Transverse colon (tissue), 4 donors: ENCODE measurements at regions not wholly inside any gene's neighbourhood (a gene's known extent, or its start where the extent isn't known, plus 50 kb on each side); places are given as distances from the start of the nearest gene placed in this dataset.

Experiments
- DNase-seq: peaks from one replicate; pipeline ENCODE4 v3.0.0-alpha.2; 2019
- H3K27ac ChIP-seq, 4 donors: fragments of 200-600 bp; sonication (generic); 2 replicates each; pipeline ENCODE4 v1.5.1; 2016 to 2018; ENCODE audit warnings: inconsistent platforms in 4 of 4
- H3K27me3 ChIP-seq: fragments of 200-600 bp; sonication (generic); 2 replicates; pipeline ENCODE4 v1.5.1; 2017; ENCODE audit warnings: inconsistent platforms
- H3K36me3 ChIP-seq, 4 donors: fragments of 200-600 bp; sonication (generic); 2 replicates each; pipeline ENCODE4 v1.5.1; 2017 to 2019; ENCODE audit warnings: inconsistent platforms in 4 of 4
- H3K4me1 ChIP-seq, 4 donors: fragments of 200-600 bp; sonication (generic); 2 replicates each; pipeline ENCODE4 v1.5.1; 2017 to 2020; ENCODE audit warnings: inconsistent platforms in 4 of 4
- H3K4me3 ChIP-seq, 4 donors: fragments of 200-600 bp; sonication (generic); 1 replicate in 1 of 4; 2 replicates in 3 of 4; pipeline versions ENCODE4 v1.5.1 to v1.6.1; 2017 to 2019; ENCODE audit warnings: inconsistent platforms in 4 of 4
- H3K9me3 ChIP-seq, 2 donors: fragments of 200-600 bp; sonication (generic); 2 replicates each; pipeline ENCODE4 v1.5.1; 2017 to 2019; ENCODE audit warnings: inconsistent platforms in 2 of 2
- CTCF ChIP-seq, 5 experiments: fragments of 200-600 bp in 3 of 5; fragments of 450-650 bp in 2 of 5; sonication (generic) in 3 of 5; IDR thresholded peaks; 1 replicate in 2 of 5; 2 replicates in 3 of 5; pipeline ENCODE4 v1.5.1; 2016 to 2017; ENCODE audit warnings: antibody characterized with exemption in 5 of 5, inconsistent platforms in 3 of 5, mild to moderate bottlenecking in 2 of 5, moderate library complexity in 1 of 5
- EP300 ChIP-seq: sonication (generic); formaldehyde crosslinking; IDR thresholded peaks from one replicate; pipeline ENCODE4 v1.6.1; 2017; ENCODE audit warnings: antibody characterized with exemption, low read depth
- POLR2A ChIP-seq: fragments of 450-650 bp; IDR thresholded peaks from one replicate; pipeline ENCODE4 v1.6.1; 2016; ENCODE audit warnings: antibody characterized with exemption, mild to moderate bottlenecking, moderate library complexity
- POLR2AphosphoS5 ChIP-seq, 3 donors: sonication (generic); formaldehyde crosslinking; IDR thresholded peaks; one replicate each; pipeline ENCODE4 v1.6.1; 2016; ENCODE audit warnings: antibody characterized with exemption in 3 of 3
- WGBS, 2 donors: methylation state at CpG; one replicate each; pipeline ENCODE4 v1.1.5; 2018; ENCODE audit warnings: low coverage in 1 of 2; 5-methylcytosine and 5-hydroxymethylcytosine counted together
- in situ Hi-C, 4 donors: fragments of 200-750 bp; cut with MboI; loops; one replicate each; pipeline versions ENCODE4 v1.15.0 to v1.15.1; 2017; ENCODE audit warnings: low sequenced_read_pairs in 3 of 4, low pct_ligation_motif_present in 1 of 4, low pct_unique_long_range_greater_than_20kb in 1 of 4
- intact Hi-C: fragments of 100-400 bp; cut with DNase I; formaldehyde crosslinking; loops from one replicate; pipeline ENCODE4 v1.15.1; 2023; ENCODE audit warnings: low total_unique reads

GRCh38 chr3:40723083-40723660 is 198.4 kb downstream of the ZNF621 start:
- Histone ChIP-seq H3K9me3 (no peaks in the 10 kb centered on the region), H3K27ac (no peak overlapping the region), H3K4me3 (no peak overlapping the region), H3K27me3 (no peaks in the 10 kb centered on the region), H3K4me1 (peaks cover 0 to 7% (median 0%) of the 10 kb centered on the region in 4 donors), H3K36me3 (no peaks in the 10 kb centered on the region)
- in situ Hi-C loops = no loop called here
- intact Hi-C loops = no loop called here
- TF ChIP-seq POLR2A (no peak), POLR2AphosphoS5 (IDR thresholded peaks at IDR 0.05) (no peak), CTCF (IDR thresholded peaks at IDR 0.05) (no peak), EP300 (no peak)
- no peak for DNase-seq

- DNase-seq = no peak
- no peak for TF ChIP-seq POLR2AphosphoS5 (IDR thresholded peaks at IDR 0.05)
- TF ChIP-seq EP300 = no peak
- TF ChIP-seq CTCF (IDR thresholded peaks at IDR 0.05) = no peak
- no peak for TF ChIP-seq POLR2A
- in situ Hi-C loops (no loop called here), intact Hi-C loops (no loop called here)
- Histone ChIP-seq H3K4me3 (no peak overlapping the region), H3K27me3 (no peaks in the 10 kb centered on the region), H3K27ac (no peak overlapping the region), H3K36me3 (no peaks in the 10 kb centered on the region), H3K4me1 (peaks cover 0 to 3% (median 0%) of the 10 kb centered on the region in 4 donors), H3K9me3 (peaks cover 10% of the 10 kb centered on the region in 2 donors)
These were observed 200.3 kb downstream of the ZNF621 start for GRCh38 chr3:40725031-40725430.

- H3K9me3 ChIP-seq = peaks cover 16% of the 10 kb centered on the region in 2 donors
- in situ Hi-C loops = no loop called here
- no peak for TF ChIP-seq POLR2A
- no peak for TF ChIP-seq POLR2AphosphoS5 (IDR thresholded peaks at IDR 0.05)
- TF ChIP-seq EP300 = no peak
- TF ChIP-seq CTCF (IDR thresholded peaks at IDR 0.05) = no peak
- intact Hi-C loops = no loop called here
- WGBS, 2 donors = 80% methylated on average over 1 of the region's 1 CpG; no CpG with 5 or more reads in 1 of the 2 donors
- no peaks in the 10 kb centered on the region for H3K27me3 ChIP-seq
- H3K36me3 ChIP-seq = no peaks in the 10 kb centered on the region
- no peak overlapping the region for H3K27ac ChIP-seq
- H3K4me3 ChIP-seq = no peak overlapping the region
- DNase-seq = no peak
- no peaks in the 10 kb centered on the region for H3K4me1 ChIP-seq
These were observed 206.7 kb downstream of the ZNF621 start for GRCh38 chr3:40731445-40731844.

- H3K27me3 ChIP-seq = no peaks in the 10 kb centered on the region
- no peak for TF ChIP-seq CTCF (IDR thresholded peaks at IDR 0.05)
- no peak for TF ChIP-seq POLR2AphosphoS5 (IDR thresholded peaks at IDR 0.05)
- no peak for TF ChIP-seq POLR2A
- TF ChIP-seq EP300 = no peak
- WGBS, 2 donors = 61 to 77% methylated on average over 3 of the region's 3 CpGs
- H3K27ac ChIP-seq = no peak overlapping the region
- no peak for DNase-seq
- in situ Hi-C loops (no loop called here), intact Hi-C loops (no loop called here)
- no peaks in the 10 kb centered on the region for H3K36me3 ChIP-seq
- no peaks in the 10 kb centered on the region for H3K4me1 ChIP-seq
- no peaks in the 10 kb centered on the region for H3K9me3 ChIP-seq
- H3K4me3 ChIP-seq = no peak overlapping the region
These were observed 212.2 kb downstream of the ZNF621 start for GRCh38 chr3:40736943-40737342.
